ENCODE measurements at regions not wholly inside any gene's neighbourhood (a gene's known extent, or its start where the extent isn't known, plus 50 kb on each side); places are given as distances from the start of the nearest gene placed in this dataset.

DNA sequence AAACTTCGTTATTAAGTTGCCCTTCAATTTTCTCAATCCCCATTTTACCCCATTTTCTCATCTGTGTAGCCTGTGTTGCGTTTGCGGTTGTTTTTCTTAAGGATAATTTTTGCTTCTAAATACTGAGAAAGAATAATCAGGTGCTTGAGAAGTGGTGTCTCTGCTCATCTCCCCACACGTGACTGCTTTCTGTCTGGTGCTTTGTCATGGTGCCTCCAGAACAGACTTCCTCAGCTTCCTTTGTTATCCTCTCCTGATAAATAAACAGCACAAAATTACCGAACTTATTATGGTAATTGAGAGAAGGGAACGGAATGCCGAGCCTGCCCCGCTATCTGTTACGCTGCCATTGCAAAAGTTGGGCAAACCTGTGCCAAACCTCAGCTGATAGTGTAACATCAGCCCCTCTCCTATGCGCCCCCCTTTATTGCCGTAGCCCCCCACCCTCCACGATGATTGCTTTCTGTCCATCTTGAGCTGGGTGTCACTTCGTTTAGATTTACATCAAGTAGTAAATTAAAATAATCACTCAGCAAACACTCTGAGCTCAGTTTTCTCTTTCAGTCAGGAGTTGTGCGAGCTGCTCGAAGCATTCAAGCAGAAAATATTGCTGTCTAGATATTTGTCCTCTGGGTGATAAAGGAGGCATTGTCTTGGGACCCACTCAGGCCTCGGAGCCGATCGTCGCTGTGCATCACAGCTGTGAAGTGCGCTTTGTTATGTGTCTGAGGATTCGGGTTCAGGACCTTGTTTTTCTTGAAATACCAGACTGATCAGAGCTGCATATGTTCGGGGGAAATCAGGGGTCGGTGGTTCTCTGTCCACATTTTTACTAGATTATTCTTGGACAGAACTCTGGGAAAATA lies 1008.5 kb upstream of the FANCL start:
- TF ChIP-seq, protein P1, sequence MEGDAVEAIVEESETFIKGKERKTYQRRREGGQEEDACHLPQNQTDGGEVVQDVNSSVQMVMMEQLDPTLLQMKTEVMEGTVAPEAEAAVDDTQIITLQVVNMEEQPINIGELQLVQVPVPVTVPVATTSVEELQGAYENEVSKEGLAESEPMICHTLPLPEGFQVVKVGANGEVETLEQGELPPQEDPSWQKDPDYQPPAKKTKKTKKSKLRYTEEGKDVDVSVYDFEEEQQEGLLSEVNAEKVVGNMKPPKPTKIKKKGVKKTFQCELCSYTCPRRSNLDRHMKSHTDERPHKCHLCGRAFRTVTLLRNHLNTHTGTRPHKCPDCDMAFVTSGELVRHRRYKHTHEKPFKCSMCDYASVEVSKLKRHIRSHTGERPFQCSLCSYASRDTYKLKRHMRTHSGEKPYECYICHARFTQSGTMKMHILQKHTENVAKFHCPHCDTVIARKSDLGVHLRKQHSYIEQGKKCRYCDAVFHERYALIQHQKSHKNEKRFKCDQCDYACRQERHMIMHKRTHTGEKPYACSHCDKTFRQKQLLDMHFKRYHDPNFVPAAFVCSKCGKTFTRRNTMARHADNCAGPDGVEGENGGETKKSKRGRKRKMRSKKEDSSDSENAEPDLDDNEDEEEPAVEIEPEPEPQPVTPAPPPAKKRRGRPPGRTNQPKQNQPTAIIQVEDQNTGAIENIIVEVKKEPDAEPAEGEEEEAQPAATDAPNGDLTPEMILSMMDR (IDR thresholded peaks at IDR 0.05; ENCODE audit: borderline replicate concordance, extremely low read depth, low read length, poor library complexity, severe bottlenecking), result no peak
- no peak for TF ChIP-seq EZH2 (IDR thresholded peaks at IDR 0.05; ENCODE audit: borderline replicate concordance, low read depth, low read length, severe bottlenecking)
